Liver (tissue), 8 donors: ENCODE measurements at regions not wholly inside any gene's neighbourhood (a gene's known extent, or its start where the extent isn't known, plus 50 kb on each side); places are given as distances from the start of the nearest gene placed in this dataset.

Source experiments
- DNase-seq: peaks from one replicate; pipeline ENCODE4 v3.0.0-alpha.2; 2017; ENCODE audit warnings: low spot score
- H3K27ac ChIP-seq, 2 donors: one replicate each; pipeline ENCODE4 v1.7.0; 2013; ENCODE audit warnings: inconsistent platforms in 2 of 2, low read length in 2 of 2, control low read depth in 1 of 2, low read depth in 1 of 2, mild to moderate bottlenecking in 1 of 2
- H3K27me3 ChIP-seq, 4 donors: one replicate each; pipeline versions ENCODE4 v1.6.1 to v1.7.0; 2013; ENCODE audit warnings: low read length in 3 of 4, inconsistent platforms in 1 of 4, mild to moderate bottlenecking in 1 of 4, moderate library complexity in 1 of 4; ENCODE audit not compliant: control insufficient read depth in 4 of 4, insufficient read depth in 4 of 4
- H3K36me3 ChIP-seq, 4 donors: one replicate each; pipeline versions ENCODE4 v1.6.1 to v1.7.0; 2013; ENCODE audit warnings: low read length in 3 of 4, mild to moderate bottlenecking in 3 of 4, low read depth in 1 of 4, moderate library complexity in 1 of 4; ENCODE audit not compliant: control insufficient read depth in 4 of 4, insufficient read depth in 3 of 4
- H3K4me1 ChIP-seq, 4 donors: one replicate each; pipeline versions ENCODE4 v1.6.1 to v1.7.0; 2013; ENCODE audit warnings: low read length in 3 of 4, mild to moderate bottlenecking in 3 of 4, moderate library complexity in 1 of 4; ENCODE audit not compliant: control insufficient read depth in 4 of 4, insufficient read depth in 4 of 4
- H3K4me3 ChIP-seq, 3 donors: one replicate each; pipeline versions ENCODE4 v1.6.1 to v1.7.0; 2013; ENCODE audit warnings: low read length in 3 of 3, control low read depth in 1 of 3, low read depth in 1 of 3, mild to moderate bottlenecking in 1 of 3
- H3K9ac ChIP-seq, 2 donors: one replicate each; pipeline ENCODE4 v1.7.0; 2013; ENCODE audit warnings: low read length in 2 of 2, mild to moderate bottlenecking in 2 of 2, moderate library complexity in 2 of 2, control low read depth in 1 of 2, low read depth in 1 of 2
- H3K9me3 ChIP-seq, 4 donors: one replicate each; pipeline versions ENCODE4 v1.6.1 to v1.7.0; 2013; ENCODE audit warnings: low read length in 3 of 4; ENCODE audit not compliant: control insufficient read depth in 4 of 4
- EGR1 ChIP-seq, 2 donors: IDR thresholded peaks; 2 replicates each; pipeline ENCODE4 v1.6.1; 2016 to 2018; ENCODE audit warnings: antibody characterized with exemption in 2 of 2, low read depth in 2 of 2
- FOXA1 ChIP-seq: IDR thresholded peaks from 2 replicates; pipeline ENCODE4 v1.6.1; 2016; ENCODE audit warnings: antibody characterized with exemption
- FOXA2 ChIP-seq: IDR thresholded peaks from 2 replicates; pipeline ENCODE4 v1.6.1; 2016; ENCODE audit warnings: antibody characterized with exemption
- GABPA ChIP-seq, 2 donors: IDR thresholded peaks in 1 of 2; conservative IDR thresholded peaks in 1 of 2; 2 replicates each; pipeline ENCODE4 v1.6.1; 2016; ENCODE audit warnings: antibody characterized with exemption in 2 of 2, mild to moderate bottlenecking in 1 of 2, moderate library complexity in 1 of 2
- HNF4A ChIP-seq, 2 donors: conservative IDR thresholded peaks; 2 replicates each; pipeline ENCODE4 v1.6.1; 2016; ENCODE audit warnings: antibody characterized with exemption in 2 of 2, mild to moderate bottlenecking in 2 of 2
- HNF4G ChIP-seq: IDR thresholded peaks from 2 replicates; pipeline ENCODE4 v1.6.1; 2016; ENCODE audit warnings: antibody characterized with exemption
- JUND ChIP-seq, 2 donors: IDR thresholded peaks; 2 replicates each; pipeline ENCODE4 v1.6.1; 2016; ENCODE audit warnings: antibody characterized with exemption in 2 of 2
- NR2F2 ChIP-seq: IDR thresholded peaks from 2 replicates; pipeline ENCODE4 v1.6.1; 2016; ENCODE audit warnings: antibody characterized with exemption
- RAD21 ChIP-seq, 2 donors: IDR thresholded peaks; 2 replicates each; pipeline ENCODE4 v1.6.1; 2016; ENCODE audit warnings: antibody characterized with exemption in 2 of 2, mild to moderate bottlenecking in 2 of 2
- RXRA ChIP-seq, 2 donors: IDR thresholded peaks; 2 replicates each; pipeline ENCODE4 v1.6.1; 2017 to 2018; ENCODE audit warnings: antibody characterized with exemption in 2 of 2, mild to moderate bottlenecking in 1 of 2
- SP1 ChIP-seq: IDR thresholded peaks from 2 replicates; pipeline ENCODE4 v1.6.1; 2018; ENCODE audit warnings: antibody characterized with exemption, mild to moderate bottlenecking
- TAF1 ChIP-seq: conservative IDR thresholded peaks from 2 replicates; pipeline ENCODE4 v1.6.1; 2016; ENCODE audit warnings: antibody characterized with exemption, mild to moderate bottlenecking
- YY1 ChIP-seq: IDR thresholded peaks from 2 replicates; pipeline ENCODE4 v1.6.1; 2016; ENCODE audit warnings: antibody characterized with exemption, mild to moderate bottlenecking
- WGBS: extraction: QIAGEN DNeasy Blood & Tissue Kit; methylation state at CpG from one replicate; pipeline ENCODE4 v1.1.7; 2013; 5-methylcytosine and 5-hydroxymethylcytosine counted together
- TF ChIP-seq, protein P1 (sequence below): IDR thresholded peaks from 2 replicates; pipeline ENCODE4 v1.6.1; 2016; ENCODE audit warnings: antibody characterized with exemption
- TF ChIP-seq, protein P2 (sequence below): fragments of 150-350 bp; IDR thresholded peaks from 2 replicates; pipeline ENCODE4 v1.5.1; 2017; ENCODE audit warnings: improper control_type of control experiment, low read depth, low read length; ENCODE audit not compliant: missing input control
- TF ChIP-seq, protein P3 (sequence below): IDR thresholded peaks from 2 replicates; pipeline ENCODE4 v1.6.1; 2016; ENCODE audit warnings: antibody characterized with exemption
- TF ChIP-seq, protein P4 (sequence below): IDR thresholded peaks from 2 replicates; pipeline ENCODE4 v1.6.1; 2016; ENCODE audit warnings: antibody characterized with exemption
- TF ChIP-seq, protein P5 (sequence below): IDR thresholded peaks from 2 replicates; pipeline ENCODE4 v1.6.1; 2016; ENCODE audit warnings: antibody characterized with exemption, mild to moderate bottlenecking
- donor health status: healthy.
- donor health status: healthy.
- donor health status: healthy.
- donor health status: healthy.
- donor health status: healthy.

DNA sequence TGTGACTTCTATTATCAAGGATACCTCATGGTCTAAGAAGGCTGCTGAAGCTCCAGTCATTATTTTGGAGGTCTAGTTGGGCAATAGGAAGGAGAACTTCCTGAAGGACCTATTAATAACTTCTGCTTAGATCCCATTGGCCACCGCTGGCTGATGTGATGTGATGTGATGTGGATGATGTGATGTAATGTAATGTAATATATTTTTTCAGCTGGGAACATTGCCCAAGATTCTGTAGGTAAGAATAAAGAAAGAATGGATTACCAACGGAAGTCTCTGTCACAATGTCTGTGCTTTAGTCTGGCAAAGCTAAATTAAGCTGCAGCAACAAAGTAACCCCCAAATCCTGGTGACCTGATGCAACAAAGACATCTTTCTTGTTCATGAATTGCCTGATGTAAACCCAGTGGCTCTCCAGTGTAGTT lies 233.7 kb downstream of the PTEN start:
- Histone ChIP-seq H3K27ac (peak overlapping the region in 1 of 2 donors; percentile 31), H3K4me1 (peaks cover 2 to 27% (median 11%) of the 10 kb centered on the region in 4 donors), H3K9ac (no peak overlapping the region), H3K27me3 (no peaks in the 10 kb centered on the region), H3K9me3 (no peaks in the 10 kb centered on the region), H3K36me3 (no peaks in the 10 kb centered on the region), H3K4me3 (no peak overlapping the region)
- no peak for DNase-seq
- TF ChIP-seq, protein P1, sequence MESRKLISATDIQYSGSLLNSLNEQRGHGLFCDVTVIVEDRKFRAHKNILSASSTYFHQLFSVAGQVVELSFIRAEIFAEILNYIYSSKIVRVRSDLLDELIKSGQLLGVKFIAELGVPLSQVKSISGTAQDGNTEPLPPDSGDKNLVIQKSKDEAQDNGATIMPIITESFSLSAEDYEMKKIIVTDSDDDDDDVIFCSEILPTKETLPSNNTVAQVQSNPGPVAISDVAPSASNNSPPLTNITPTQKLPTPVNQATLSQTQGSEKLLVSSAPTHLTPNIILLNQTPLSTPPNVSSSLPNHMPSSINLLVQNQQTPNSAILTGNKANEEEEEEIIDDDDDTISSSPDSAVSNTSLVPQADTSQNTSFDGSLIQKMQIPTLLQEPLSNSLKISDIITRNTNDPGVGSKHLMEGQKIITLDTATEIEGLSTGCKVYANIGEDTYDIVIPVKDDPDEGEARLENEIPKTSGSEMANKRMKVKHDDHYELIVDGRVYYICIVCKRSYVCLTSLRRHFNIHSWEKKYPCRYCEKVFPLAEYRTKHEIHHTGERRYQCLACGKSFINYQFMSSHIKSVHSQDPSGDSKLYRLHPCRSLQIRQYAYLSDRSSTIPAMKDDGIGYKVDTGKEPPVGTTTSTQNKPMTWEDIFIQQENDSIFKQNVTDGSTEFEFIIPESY = no peak
- TF ChIP-seq HNF4G = no peak
- TF ChIP-seq JUND (IDR thresholded peaks at IDR 0.05) = no peak
- no peak for TF ChIP-seq FOXA1
- TF ChIP-seq GABPA (IDR thresholded peaks at IDR 0.05 in 1 of 2, conservative IDR thresholded peaks at IDR 0.05 in 1 of 2) = no peak
- TF ChIP-seq NR2F2 = no peak
- TF ChIP-seq EGR1 (IDR thresholded peaks at IDR 0.05; ENCODE audit: low read depth in 2 of 2) = no peak
- no peak for TF ChIP-seq RXRA (IDR thresholded peaks at IDR 0.05)
- TF ChIP-seq, protein P2, sequence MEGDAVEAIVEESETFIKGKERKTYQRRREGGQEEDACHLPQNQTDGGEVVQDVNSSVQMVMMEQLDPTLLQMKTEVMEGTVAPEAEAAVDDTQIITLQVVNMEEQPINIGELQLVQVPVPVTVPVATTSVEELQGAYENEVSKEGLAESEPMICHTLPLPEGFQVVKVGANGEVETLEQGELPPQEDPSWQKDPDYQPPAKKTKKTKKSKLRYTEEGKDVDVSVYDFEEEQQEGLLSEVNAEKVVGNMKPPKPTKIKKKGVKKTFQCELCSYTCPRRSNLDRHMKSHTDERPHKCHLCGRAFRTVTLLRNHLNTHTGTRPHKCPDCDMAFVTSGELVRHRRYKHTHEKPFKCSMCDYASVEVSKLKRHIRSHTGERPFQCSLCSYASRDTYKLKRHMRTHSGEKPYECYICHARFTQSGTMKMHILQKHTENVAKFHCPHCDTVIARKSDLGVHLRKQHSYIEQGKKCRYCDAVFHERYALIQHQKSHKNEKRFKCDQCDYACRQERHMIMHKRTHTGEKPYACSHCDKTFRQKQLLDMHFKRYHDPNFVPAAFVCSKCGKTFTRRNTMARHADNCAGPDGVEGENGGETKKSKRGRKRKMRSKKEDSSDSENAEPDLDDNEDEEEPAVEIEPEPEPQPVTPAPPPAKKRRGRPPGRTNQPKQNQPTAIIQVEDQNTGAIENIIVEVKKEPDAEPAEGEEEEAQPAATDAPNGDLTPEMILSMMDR = no peak
- TF ChIP-seq YY1 = no peak
- WGBS = 85% methylated on average over 2 of the region's 2 CpGs

DNA sequence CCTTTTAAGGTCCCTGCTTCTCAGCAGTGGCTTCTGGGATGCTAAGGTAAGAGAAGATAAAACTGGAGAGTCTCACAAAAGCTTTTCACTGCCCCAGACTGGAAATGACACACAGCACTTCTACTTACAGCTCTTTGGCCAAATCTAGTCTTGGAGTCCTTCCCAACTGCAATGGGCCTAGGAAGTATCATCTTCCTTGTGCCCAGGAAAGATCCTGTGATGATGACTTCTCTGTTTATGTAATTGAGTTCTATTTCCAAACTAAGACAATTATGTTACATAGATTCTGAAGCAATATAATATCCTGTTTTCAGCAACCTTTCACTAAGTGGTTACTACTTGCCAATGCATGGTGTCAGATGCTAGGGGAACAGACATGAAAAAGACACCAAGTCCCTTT lies 234.1 kb downstream of the PTEN start:
- peak overlapping the region in 1 of 2 donors; percentile 31 for H3K27ac ChIP-seq
- H3K36me3 ChIP-seq = no peaks in the 10 kb centered on the region

More for the DNA sequence above, 234.1 kb downstream of the PTEN start:
- peaks cover 2 to 27% (median 11%) of the 10 kb centered on the region in 4 donors for H3K4me1 ChIP-seq
- no peaks in the 10 kb centered on the region for H3K9me3 ChIP-seq
- TF ChIP-seq, protein P3, sequence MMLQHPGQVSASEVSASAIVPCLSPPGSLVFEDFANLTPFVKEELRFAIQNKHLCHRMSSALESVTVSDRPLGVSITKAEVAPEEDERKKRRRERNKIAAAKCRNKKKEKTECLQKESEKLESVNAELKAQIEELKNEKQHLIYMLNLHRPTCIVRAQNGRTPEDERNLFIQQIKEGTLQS = no peak
- TF ChIP-seq FOXA2 (no peak), GABPA (IDR thresholded peaks at IDR 0.05 in 1 of 2, conservative IDR thresholded peaks at IDR 0.05 in 1 of 2) (no peak), SP1 (no peak), RXRA (IDR thresholded peaks at IDR 0.05) (no peak), EGR1 (IDR thresholded peaks at IDR 0.05; ENCODE audit: low read depth in 2 of 2) (no peak), FOXA1 (no peak), HNF4G (no peak), NR2F2 (no peak), JUND (IDR thresholded peaks at IDR 0.05) (no peak), YY1 (no peak), HNF4A (conservative IDR thresholded peaks at IDR 0.05) (no peak), RAD21 (IDR thresholded peaks at IDR 0.05) (no peak), TAF1 (no peak)
- TF ChIP-seq, protein P4, sequence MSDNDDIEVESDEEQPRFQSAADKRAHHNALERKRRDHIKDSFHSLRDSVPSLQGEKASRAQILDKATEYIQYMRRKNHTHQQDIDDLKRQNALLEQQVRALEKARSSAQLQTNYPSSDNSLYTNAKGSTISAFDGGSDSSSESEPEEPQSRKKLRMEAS = no peak
- TF ChIP-seq, protein P5, sequence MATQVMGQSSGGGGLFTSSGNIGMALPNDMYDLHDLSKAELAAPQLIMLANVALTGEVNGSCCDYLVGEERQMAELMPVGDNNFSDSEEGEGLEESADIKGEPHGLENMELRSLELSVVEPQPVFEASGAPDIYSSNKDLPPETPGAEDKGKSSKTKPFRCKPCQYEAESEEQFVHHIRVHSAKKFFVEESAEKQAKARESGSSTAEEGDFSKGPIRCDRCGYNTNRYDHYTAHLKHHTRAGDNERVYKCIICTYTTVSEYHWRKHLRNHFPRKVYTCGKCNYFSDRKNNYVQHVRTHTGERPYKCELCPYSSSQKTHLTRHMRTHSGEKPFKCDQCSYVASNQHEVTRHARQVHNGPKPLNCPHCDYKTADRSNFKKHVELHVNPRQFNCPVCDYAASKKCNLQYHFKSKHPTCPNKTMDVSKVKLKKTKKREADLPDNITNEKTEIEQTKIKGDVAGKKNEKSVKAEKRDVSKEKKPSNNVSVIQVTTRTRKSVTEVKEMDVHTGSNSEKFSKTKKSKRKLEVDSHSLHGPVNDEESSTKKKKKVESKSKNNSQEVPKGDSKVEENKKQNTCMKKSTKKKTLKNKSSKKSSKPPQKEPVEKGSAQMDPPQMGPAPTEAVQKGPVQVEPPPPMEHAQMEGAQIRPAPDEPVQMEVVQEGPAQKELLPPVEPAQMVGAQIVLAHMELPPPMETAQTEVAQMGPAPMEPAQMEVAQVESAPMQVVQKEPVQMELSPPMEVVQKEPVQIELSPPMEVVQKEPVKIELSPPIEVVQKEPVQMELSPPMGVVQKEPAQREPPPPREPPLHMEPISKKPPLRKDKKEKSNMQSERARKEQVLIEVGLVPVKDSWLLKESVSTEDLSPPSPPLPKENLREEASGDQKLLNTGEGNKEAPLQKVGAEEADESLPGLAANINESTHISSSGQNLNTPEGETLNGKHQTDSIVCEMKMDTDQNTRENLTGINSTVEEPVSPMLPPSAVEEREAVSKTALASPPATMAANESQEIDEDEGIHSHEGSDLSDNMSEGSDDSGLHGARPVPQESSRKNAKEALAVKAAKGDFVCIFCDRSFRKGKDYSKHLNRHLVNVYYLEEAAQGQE = no peak
- TF ChIP-seq, protein P1 = no peak
- TF ChIP-seq, protein P2 = no peak
- H3K4me3 ChIP-seq = no peak overlapping the region
- H3K9ac ChIP-seq = no peak overlapping the region
- H3K27me3 ChIP-seq = no peaks in the 10 kb centered on the region
- no peak for DNase-seq
